ENCODE measurements at regions not wholly inside any gene's neighbourhood (a gene's known extent, or its start where the extent isn't known, plus 50 kb on each side); places are given as distances from the start of the nearest gene placed in this dataset.

DNA sequence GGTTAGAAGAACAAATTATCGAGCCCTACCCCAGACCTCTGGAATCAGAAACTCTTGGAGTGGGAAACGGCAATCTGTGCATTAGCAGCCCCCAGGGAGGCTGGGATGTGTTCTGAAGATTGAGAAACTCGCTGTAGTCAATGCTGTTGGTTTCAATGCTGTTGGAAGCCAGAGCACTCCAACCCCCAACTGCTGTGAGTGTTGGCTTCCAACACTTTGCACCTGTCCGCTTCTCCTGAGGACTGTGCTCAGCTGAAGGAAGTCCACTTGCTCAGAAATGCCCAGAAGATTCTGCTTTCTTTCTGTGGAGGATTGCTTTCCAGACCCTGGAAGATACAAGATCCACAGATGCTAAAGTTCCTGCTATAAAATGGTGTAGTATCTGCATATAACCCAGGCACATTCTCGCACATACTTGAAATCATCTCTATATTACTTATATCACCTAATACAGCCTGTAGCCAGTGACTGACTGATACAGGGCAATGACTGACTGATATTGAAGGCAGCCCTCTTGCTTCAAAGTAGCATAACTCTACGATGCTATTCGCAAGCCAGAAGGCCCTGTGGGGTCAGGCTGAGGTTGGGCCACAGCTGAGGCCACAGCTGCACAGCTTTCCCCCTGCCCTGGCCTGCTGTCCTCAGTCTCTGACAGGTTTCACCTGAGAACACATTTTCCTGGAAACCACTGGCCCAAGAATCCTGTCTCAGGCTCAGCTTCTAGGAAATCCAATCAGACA lies 757.7 kb upstream of the ID2 start:
- TF ChIP-seq POLR2AphosphoS5 (IDR thresholded peaks at IDR 0.05; ENCODE audit: low read depth, low read length), result no peak
- TF ChIP-seq, protein P1, sequence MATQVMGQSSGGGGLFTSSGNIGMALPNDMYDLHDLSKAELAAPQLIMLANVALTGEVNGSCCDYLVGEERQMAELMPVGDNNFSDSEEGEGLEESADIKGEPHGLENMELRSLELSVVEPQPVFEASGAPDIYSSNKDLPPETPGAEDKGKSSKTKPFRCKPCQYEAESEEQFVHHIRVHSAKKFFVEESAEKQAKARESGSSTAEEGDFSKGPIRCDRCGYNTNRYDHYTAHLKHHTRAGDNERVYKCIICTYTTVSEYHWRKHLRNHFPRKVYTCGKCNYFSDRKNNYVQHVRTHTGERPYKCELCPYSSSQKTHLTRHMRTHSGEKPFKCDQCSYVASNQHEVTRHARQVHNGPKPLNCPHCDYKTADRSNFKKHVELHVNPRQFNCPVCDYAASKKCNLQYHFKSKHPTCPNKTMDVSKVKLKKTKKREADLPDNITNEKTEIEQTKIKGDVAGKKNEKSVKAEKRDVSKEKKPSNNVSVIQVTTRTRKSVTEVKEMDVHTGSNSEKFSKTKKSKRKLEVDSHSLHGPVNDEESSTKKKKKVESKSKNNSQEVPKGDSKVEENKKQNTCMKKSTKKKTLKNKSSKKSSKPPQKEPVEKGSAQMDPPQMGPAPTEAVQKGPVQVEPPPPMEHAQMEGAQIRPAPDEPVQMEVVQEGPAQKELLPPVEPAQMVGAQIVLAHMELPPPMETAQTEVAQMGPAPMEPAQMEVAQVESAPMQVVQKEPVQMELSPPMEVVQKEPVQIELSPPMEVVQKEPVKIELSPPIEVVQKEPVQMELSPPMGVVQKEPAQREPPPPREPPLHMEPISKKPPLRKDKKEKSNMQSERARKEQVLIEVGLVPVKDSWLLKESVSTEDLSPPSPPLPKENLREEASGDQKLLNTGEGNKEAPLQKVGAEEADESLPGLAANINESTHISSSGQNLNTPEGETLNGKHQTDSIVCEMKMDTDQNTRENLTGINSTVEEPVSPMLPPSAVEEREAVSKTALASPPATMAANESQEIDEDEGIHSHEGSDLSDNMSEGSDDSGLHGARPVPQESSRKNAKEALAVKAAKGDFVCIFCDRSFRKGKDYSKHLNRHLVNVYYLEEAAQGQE (IDR thresholded peaks at IDR 0.05; ENCODE audit: insufficient read depth in 1 of 2, low read depth in 2 of 2, low read length in 2 of 2), result no peak
- no peak for TF ChIP-seq TAF1 (IDR thresholded peaks at IDR 0.05; ENCODE audit: borderline replicate concordance, insufficient read depth, low read length)
- TF ChIP-seq SIN3A (IDR thresholded peaks at IDR 0.05; ENCODE audit: borderline replicate concordance, insufficient read depth, low read length), result no peak
- TF ChIP-seq FOXP2 (optimal IDR thresholded peaks at IDR 0.05; ENCODE audit: borderline replicate concordance, extremely low read depth, extremely low read length, insufficient read depth), result no peak

DNA sequence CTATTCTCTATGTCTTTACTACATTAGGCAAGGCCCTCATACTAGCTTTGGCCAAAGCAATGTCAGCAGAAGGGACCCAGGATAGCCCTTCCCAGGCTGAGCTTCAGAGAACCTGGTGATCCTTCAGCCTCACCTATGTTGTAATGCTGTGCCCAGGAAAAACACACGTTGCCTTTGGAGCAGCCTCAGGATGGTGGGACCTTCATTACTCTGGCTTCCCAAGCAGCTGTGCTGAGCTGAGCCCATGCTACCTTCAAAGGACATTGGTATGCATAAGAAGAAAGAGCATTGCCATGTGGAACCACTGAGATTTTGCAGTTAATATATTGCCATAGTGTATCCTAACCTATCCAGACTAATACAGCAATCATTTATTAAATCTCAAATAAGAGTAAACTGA lies 756.4 kb upstream of the ID2 start:
- TF ChIP-seq FOXP2 (optimal IDR thresholded peaks at IDR 0.05; ENCODE audit: borderline replicate concordance, extremely low read depth, extremely low read length, insufficient read depth), result no peak
- TF ChIP-seq TAF1 (IDR thresholded peaks at IDR 0.05; ENCODE audit: borderline replicate concordance, insufficient read depth, low read length), result no peak
- TF ChIP-seq, protein P1 (IDR thresholded peaks at IDR 0.05; ENCODE audit: insufficient read depth in 1 of 2, low read depth in 2 of 2, low read length in 2 of 2), result no peak
- no peak for TF ChIP-seq POLR2AphosphoS5 (IDR thresholded peaks at IDR 0.05; ENCODE audit: low read depth, low read length)
- TF ChIP-seq SIN3A (IDR thresholded peaks at IDR 0.05; ENCODE audit: borderline replicate concordance, insufficient read depth, low read length), result no peak

DNA sequence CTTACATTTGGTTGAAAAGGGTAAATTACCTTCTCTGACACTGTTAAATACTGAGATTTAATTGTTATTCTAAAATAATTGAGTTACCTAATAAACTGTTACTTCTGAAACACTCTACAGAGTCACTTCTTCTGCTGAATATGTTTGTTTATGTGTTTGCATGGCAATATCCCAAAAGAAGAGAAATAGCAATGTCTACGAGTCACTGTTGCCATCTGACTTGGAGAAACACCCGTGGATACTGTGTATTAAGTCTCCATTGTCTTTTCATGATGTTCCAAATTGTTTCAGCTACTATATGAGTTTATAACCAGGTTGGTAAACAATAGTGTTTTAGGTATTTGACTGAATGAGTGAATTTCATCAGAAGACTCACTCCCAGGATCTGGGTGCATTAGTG lies 754.2 kb upstream of the ID2 start:
- TF ChIP-seq SIN3A (IDR thresholded peaks at IDR 0.05; ENCODE audit: borderline replicate concordance, insufficient read depth, low read length), result no peak

DNA sequence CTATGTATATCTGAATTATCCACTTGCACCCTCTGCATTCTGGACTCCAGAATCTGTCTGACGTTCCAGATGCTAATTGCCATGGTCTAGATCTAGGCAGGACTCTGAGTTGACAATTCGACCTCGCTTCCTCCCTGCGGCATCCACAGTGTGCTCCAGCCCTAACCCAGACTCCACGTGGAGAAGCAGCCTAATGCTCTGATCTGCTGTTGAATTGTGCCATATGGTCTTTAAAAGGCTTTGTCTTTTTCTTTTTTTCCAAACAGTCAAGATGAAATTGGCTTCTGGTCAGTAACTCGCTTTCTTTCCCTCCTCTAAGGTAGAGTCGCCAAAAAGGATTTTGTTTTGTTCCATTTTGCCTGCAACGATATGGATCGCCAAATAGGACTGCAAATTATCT lies 752.6 kb upstream of the ID2 start:
- TF ChIP-seq FOXP2 (optimal IDR thresholded peaks at IDR 0.05; ENCODE audit: borderline replicate concordance, extremely low read depth, extremely low read length, insufficient read depth) (no peak), TAF1 (IDR thresholded peaks at IDR 0.05; ENCODE audit: borderline replicate concordance, insufficient read depth, low read length) (no peak), POLR2AphosphoS5 (IDR thresholded peaks at IDR 0.05; ENCODE audit: low read depth, low read length) (no peak), SIN3A (IDR thresholded peaks at IDR 0.05; ENCODE audit: borderline replicate concordance, insufficient read depth, low read length) (no peak)
- TF ChIP-seq, protein P1 (IDR thresholded peaks at IDR 0.05; ENCODE audit: insufficient read depth in 1 of 2, low read depth in 2 of 2, low read length in 2 of 2), result no peak

DNA sequence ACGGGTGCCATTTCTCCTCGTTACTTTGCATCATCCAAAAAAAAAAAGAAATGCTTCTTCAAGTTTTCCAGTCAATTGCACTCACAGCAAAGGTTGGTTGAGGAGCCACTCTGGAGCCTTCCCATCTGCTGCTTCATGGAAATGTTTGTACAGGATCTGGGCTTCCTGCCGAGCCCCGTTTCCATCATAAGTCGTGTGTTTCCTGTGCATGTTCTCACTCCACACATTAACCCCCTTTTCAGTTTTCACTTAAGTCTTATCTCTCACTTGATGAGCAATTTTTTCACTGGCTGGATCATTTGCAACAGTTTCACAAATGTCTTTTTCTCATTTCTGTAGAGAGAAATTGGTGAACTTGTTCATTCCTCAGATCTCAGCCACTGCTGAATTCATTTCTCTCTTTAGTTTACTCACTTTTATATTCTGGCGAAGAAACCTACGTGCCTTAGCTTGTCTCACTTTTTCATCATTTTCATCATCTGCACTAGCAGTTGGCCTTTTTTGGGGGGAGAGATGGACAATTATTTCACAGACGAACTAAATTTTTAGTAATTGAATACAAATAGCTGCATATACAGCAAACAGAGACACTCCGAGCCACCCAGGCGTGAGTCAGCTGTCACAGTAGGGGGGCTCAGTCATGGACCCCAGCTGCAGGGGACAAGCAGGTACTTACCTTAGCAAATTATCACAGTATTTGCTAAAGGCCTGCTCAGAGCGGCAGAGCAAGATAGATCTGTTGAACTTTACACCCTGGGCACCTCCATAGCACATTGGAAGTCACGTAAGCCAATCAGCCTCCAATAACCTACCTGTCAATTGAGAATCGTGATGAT lies 750.8 kb upstream of the ID2 start:
- TF ChIP-seq FOXP2 (optimal IDR thresholded peaks at IDR 0.05; ENCODE audit: borderline replicate concordance, extremely low read depth, extremely low read length, insufficient read depth), result no peak
- TF ChIP-seq SIN3A (IDR thresholded peaks at IDR 0.05; ENCODE audit: borderline replicate concordance, insufficient read depth, low read length), result no peak
- TF ChIP-seq POLR2AphosphoS5 (IDR thresholded peaks at IDR 0.05; ENCODE audit: low read depth, low read length), result no peak
- TF ChIP-seq, protein P1 (IDR thresholded peaks at IDR 0.05; ENCODE audit: insufficient read depth in 1 of 2, low read depth in 2 of 2, low read length in 2 of 2), result no peak
- TF ChIP-seq TAF1 (IDR thresholded peaks at IDR 0.05; ENCODE audit: borderline replicate concordance, insufficient read depth, low read length), result no peak
